ACC112 (cell line): ENCODE measurements at regions not wholly inside any gene's neighbourhood (a gene's known extent, or its start where the extent isn't known, plus 50 kb on each side); places are given as distances from the start of the nearest gene placed in this dataset.

Experiments
- H2AFZ ChIP-seq: fragments of 200-600 bp; sonication (generic); one replicate; pipeline ENCODE4 v1.6.0; 2017; ENCODE audit warnings: antibody characterized with exemption, low read length; ENCODE audit not compliant: unreplicated experiment
- H3K27ac ChIP-seq: fragments of 200-600 bp; sonication (generic); 2 replicates; pipeline ENCODE4 v1.5.1; 2014; ENCODE audit warnings: low read depth, mild to moderate bottlenecking, antibody characterized with exemption, low read length, moderate library complexity
- H3K27me3 ChIP-seq: fragments of 200-600 bp; sonication (generic); 2 replicates; pipeline ENCODE4 v1.6.1; 2014; ENCODE audit warnings: mild to moderate bottlenecking, antibody characterized with exemption, low read length, moderate library complexity, mixed read lengths; ENCODE audit not compliant: insufficient read depth
- H3K36me3 ChIP-seq: fragments of 200-600 bp; sonication (generic); 2 replicates; pipeline ENCODE4 v1.6.1; 2016; ENCODE audit warnings: mild to moderate bottlenecking, antibody characterized with exemption, low read length, moderate library complexity, mixed read lengths; ENCODE audit not compliant: insufficient read depth
- H3K4me1 ChIP-seq: fragments of 200-600 bp; sonication (generic); one replicate; pipeline ENCODE4 v1.6.1; 2016; ENCODE audit warnings: low read length, mixed read lengths; ENCODE audit not compliant: insufficient read depth, unreplicated experiment, control insufficient read depth
- H3K4me3 ChIP-seq: fragments of 200-600 bp; sonication (generic); 2 replicates; pipeline ENCODE4 v1.5.1; 2014; ENCODE audit warnings: mild to moderate bottlenecking, low read depth, low read length
- H3K79me2 ChIP-seq: fragments of 200-600 bp; sonication (generic); one replicate; pipeline ENCODE4 v1.6.0; 2016; ENCODE audit warnings: low read length; ENCODE audit not compliant: control insufficient read depth, unreplicated experiment, insufficient read depth

DNA sequence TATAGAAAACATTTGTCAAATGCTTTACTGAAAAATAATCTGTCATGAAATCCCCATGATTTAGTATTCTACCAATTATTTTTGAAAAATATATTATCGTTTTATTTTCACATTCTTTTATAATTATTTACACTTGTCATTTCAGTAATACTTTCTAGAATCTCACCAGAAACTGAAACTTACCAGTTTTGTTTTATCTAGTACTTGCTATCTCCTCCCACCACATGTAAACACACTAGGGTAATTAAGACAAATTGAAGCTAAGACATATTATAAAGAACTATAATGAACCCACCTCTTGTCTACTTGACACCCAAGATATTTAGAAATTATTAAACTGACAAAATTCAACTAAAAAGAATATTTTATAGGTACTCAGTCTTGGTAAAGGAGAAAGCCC, 51.5 kb upstream of the GRM3 start:
- Histone ChIP-seq H3K36me3 (no peaks in the 10 kb centered on the region), H3K4me3 (no peak overlapping the region), H3K79me2 (no peaks in the 10 kb centered on the region), H2AFZ (no peak overlapping the region), H3K27me3 (no peaks in the 10 kb centered on the region), H3K27ac (no peak overlapping the region), H3K4me1 (no peaks in the 10 kb centered on the region)

DNA sequence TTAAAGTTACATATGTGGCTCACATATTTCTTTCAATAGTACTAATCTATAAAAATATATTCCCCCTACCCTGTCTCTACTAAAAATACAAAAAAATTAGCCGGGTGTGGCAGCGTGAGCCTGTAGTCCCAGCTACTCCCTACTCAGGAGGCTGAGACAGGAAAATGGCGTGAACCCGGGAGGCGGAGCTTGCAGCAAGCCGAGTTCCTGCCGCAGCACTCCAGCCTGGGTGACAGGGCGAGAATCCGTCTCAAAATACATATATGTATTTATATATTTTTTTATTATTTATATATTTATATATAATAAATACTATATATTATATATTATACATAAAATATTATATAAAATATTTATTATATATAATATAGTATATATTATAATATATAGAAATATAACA, 69.7 kb upstream of the GRM3 start:
- H2AFZ ChIP-seq: no peak overlapping the region
- no peak overlapping the region for H3K27ac ChIP-seq
- H3K4me3 ChIP-seq: no peak overlapping the region
- no peaks in the 10 kb centered on the region for H3K36me3 ChIP-seq
- no peaks in the 10 kb centered on the region for H3K79me2 ChIP-seq
- no peaks in the 10 kb centered on the region for H3K27me3 ChIP-seq
- H3K4me1 ChIP-seq: no peaks in the 10 kb centered on the region

DNA sequence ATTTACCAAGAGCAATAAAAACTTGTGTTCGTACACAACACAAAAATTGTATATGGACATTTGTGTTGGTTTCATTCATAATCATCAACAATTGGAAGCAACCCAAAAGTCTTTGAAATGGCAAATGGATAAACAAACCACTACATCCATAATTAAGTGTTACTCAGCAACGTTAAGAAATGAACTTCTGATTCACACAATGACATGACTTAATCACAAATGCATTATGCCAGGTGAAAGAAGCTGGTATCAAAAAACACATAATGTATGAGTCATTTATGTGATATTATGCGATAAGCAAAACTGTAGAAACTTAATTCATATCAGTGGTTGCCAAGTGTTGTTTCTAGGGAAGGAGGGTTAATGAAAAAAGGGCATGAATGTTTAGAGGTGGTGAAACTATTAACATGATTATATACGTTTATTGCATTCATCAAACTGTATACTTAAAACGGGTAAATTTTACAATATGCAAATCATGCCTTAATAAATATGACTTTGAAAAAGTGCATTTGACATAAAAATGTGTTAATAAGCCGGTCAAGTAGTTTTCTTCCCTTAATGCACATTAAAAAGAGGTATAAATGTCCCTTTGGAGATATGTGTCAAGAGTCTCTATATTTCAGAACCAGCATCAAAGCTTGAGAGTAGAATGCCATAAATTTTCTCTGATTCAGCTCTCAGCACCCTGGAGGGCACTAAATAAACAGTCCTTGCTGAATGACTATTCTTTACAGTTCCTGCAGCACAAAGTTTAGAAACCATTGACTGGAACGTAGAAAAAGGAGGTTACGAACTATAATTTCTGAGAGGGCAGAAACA, 84.8 kb upstream of the GRM3 start:
- no peaks in the 10 kb centered on the region for H3K36me3 ChIP-seq
- H3K4me1 ChIP-seq: no peaks in the 10 kb centered on the region
- H3K27ac ChIP-seq: no peak overlapping the region
- H3K4me3 ChIP-seq: no peak overlapping the region
- H3K79me2 ChIP-seq: no peaks in the 10 kb centered on the region
- no peaks in the 10 kb centered on the region for H3K27me3 ChIP-seq
- H2AFZ ChIP-seq: no peak overlapping the region

DNA sequence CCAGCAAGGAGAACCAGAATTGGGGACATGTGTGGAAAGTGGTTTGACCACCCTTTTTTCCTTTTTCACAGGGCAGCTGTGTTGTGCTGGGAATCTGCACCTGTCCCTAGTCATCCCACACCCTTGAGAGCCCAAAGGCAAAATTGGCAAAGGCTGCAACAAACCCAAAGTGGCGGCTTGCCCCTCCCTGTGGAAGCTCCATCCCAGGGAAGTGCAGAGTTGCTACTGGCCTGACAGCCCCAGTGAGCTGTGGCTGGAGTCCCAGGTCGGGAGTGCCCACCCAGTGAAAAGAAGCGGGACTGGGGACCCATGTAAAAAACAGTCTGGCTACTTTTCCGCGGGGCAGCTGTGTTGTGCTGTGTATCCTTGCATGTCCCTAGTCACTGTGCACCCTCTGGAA, 109.1 kb upstream of the GRM3 start:
- Histone ChIP-seq H3K27me3 (no peaks in the 10 kb centered on the region), H2AFZ (no peak overlapping the region), H3K27ac (no peak overlapping the region), H3K4me3 (no peak overlapping the region), H3K36me3 (no peaks in the 10 kb centered on the region), H3K4me1 (no peaks in the 10 kb centered on the region), H3K79me2 (no peaks in the 10 kb centered on the region)

- no peak overlapping the region for H3K4me3 ChIP-seq
- no peak overlapping the region for H2AFZ ChIP-seq
- H3K27ac ChIP-seq: no peak overlapping the region
- H3K4me1 ChIP-seq: no peaks in the 10 kb centered on the region
- H3K79me2 ChIP-seq: no peaks in the 10 kb centered on the region
- no peaks in the 10 kb centered on the region for H3K36me3 ChIP-seq
- no peaks in the 10 kb centered on the region for H3K27me3 ChIP-seq
Measured at GRCh38 chr7:86504229-86504628, 139.5 kb upstream of the GRM3 start.

GRCh38 chr7:86499986-86500385, 143.7 kb upstream of the GRM3 start:
- H3K36me3 ChIP-seq: no peaks in the 10 kb centered on the region
- H3K27me3 ChIP-seq: no peaks in the 10 kb centered on the region
- no peak overlapping the region for H3K4me3 ChIP-seq
- no peaks in the 10 kb centered on the region for H3K4me1 ChIP-seq
- no peak overlapping the region for H2AFZ ChIP-seq
- H3K27ac ChIP-seq: no peak overlapping the region
- no peaks in the 10 kb centered on the region for H3K79me2 ChIP-seq

GRCh38 chr7:86485827-86486226, 157.9 kb upstream of the GRM3 start:
- no peaks in the 10 kb centered on the region for H3K27me3 ChIP-seq
- no peaks in the 10 kb centered on the region for H3K79me2 ChIP-seq
- H3K4me3 ChIP-seq: no peak overlapping the region
- H3K4me1 ChIP-seq: no peaks in the 10 kb centered on the region
- no peaks in the 10 kb centered on the region for H3K36me3 ChIP-seq
- no peak overlapping the region for H2AFZ ChIP-seq
- H3K27ac ChIP-seq: no peak overlapping the region

DNA sequence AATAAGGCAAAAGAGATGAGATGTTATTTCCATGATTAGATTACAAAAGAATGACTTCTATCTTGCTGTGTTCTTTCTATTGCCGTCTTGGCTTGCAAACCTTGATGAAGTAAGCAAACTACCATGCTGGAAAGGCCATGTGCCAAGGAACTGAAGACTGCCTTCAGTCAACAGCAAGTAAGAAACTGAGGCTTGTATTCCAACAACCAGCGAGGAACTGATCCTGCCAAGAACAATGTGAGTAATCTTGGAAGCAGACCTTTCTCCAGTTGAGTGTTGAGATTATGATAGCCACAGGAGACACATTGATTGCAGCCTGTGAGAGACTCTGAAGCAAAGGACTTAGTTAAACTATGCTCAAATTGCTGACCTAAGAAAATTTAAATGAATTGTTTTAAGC, 164.6 kb upstream of the GRM3 start:
- H3K4me3 ChIP-seq: no peak overlapping the region
- no peaks in the 10 kb centered on the region for H3K79me2 ChIP-seq
- no peak overlapping the region for H2AFZ ChIP-seq
- H3K4me1 ChIP-seq: no peaks in the 10 kb centered on the region
- no peak overlapping the region for H3K27ac ChIP-seq
- no peaks in the 10 kb centered on the region for H3K36me3 ChIP-seq
- H3K27me3 ChIP-seq: peaks cover 5% of the 10 kb centered on the region; the same call in 1 of the 2 replicates

DNA sequence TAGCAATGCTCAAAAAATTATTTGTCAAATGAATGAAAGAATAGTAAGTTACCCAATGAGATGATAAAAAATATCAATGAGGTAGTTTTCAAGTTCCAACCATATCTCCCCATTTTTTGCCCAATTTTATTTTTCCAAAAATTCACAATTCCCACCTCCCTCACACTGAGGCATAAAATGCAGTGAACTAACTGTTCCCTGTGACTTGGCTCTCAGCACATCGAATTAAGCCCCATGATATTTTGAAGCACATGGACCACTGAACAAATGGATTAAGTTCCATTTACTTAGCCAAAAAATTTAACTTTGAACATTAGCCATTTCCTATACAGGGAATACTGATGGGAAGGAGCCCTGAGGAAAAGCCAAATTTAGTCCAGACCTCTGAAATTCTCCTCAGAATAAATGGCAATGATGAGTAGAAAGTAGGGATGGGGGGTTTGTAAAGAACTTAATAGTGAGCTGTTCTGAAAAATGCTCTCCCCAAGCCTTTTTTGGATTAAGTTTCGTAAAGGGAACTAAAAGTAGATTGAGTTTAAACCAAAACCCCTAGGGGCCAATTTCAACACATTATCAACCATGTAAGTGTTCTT, 166.3 kb upstream of the GRM3 start:
- no peaks in the 10 kb centered on the region for H3K4me1 ChIP-seq
- no peaks in the 10 kb centered on the region for H3K79me2 ChIP-seq
- H3K4me3 ChIP-seq: no peak overlapping the region
- no peak overlapping the region for H3K27ac ChIP-seq
- H3K27me3 ChIP-seq: peaks cover 5% of the 10 kb centered on the region; the same call in 1 of the 2 replicates
- no peak overlapping the region for H2AFZ ChIP-seq
- no peaks in the 10 kb centered on the region for H3K36me3 ChIP-seq

GRCh38 chr7:86470763-86471162, 172.9 kb upstream of the GRM3 start:
- Histone ChIP-seq H3K79me2 (no peaks in the 10 kb centered on the region), H2AFZ (no peak overlapping the region), H3K27ac (no peak overlapping the region), H3K4me1 (no peaks in the 10 kb centered on the region), H3K27me3 (peaks cover 5% of the 10 kb centered on the region), H3K4me3 (no peak overlapping the region), H3K36me3 (no peaks in the 10 kb centered on the region)

GRCh38 chr7:86469680-86470295, 173.9 kb upstream of the GRM3 start:
- Histone ChIP-seq H3K4me1 (no peaks in the 10 kb centered on the region), H3K27ac (no peak overlapping the region), H3K79me2 (no peaks in the 10 kb centered on the region), H3K36me3 (no peaks in the 10 kb centered on the region), H3K27me3 (no peaks in the 10 kb centered on the region; the same call in none of the 2 replicates), H3K4me3 (no peak overlapping the region), H2AFZ (no peak overlapping the region)
